Stimulated activated naive B cell treated with anti-CD40 and anti-IgM and Interleukin-4, amounts not matched to agents 10 μg/mL and 1 μg/mL and 100 μg/mL, for 72 hours (primary cell): ENCODE measurements at regions not wholly inside any gene's neighbourhood (a gene's known extent, or its start where the extent isn't known, plus 50 kb on each side); places are given as distances from the start of the nearest gene placed in this dataset.
"Not testable (repeated sequence)": the region's sequence is repeated elsewhere in the genome, so short reads cannot be mapped to it uniquely, and the experiment has no call there.

Experiments used
- ATAC-seq, 2 donors: fragments of 150-1000 bp; cut with Tn5 transposase; replicated peaks; 2 replicates each; pipeline ENCODE4 v1.10.0; 2021; ENCODE audit warnings: moderate library complexity in 1 of 2
- DNase-seq: peaks from one replicate; pipeline ENCODE4 v3.0.0; 2021
- H3K27ac Mint-ChIP-seq: one replicate; pipeline ENCODE4 v1.8.0; 2022; ENCODE audit warnings: mild to moderate bottlenecking, mixed read lengths
- H3K27me3 Mint-ChIP-seq, 2 donors: one replicate each; pipeline ENCODE4 v1.8.0; 2022; ENCODE audit warnings: mixed read lengths in 2 of 2
- H3K36me3 Mint-ChIP-seq, 2 donors: one replicate each; pipeline ENCODE4 v1.8.0; 2022; ENCODE audit warnings: mixed read lengths in 2 of 2, mild to moderate bottlenecking in 1 of 2
- H3K4me1 Mint-ChIP-seq, 2 donors: one replicate each; pipeline ENCODE4 v1.8.0; 2022; ENCODE audit warnings: mixed read lengths in 2 of 2, mild to moderate bottlenecking in 1 of 2
- H3K4me3 Mint-ChIP-seq, 2 donors: one replicate each; pipeline ENCODE4 v1.8.0; 2022; ENCODE audit warnings: mild to moderate bottlenecking in 2 of 2, mixed read lengths in 2 of 2, moderate library complexity in 1 of 2
- H3K9me3 Mint-ChIP-seq, 2 donors: one replicate each; pipeline ENCODE4 v1.8.0; 2022; ENCODE audit warnings: mixed read lengths in 2 of 2, mild to moderate bottlenecking in 1 of 2

- H3K27me3 Mint-ChIP-seq, result peaks cover 0 to 4% of the 10 kb centered on the region in 2 donors
- H3K36me3 Mint-ChIP-seq, result no peaks in the 10 kb centered on the region
- H3K27ac Mint-ChIP-seq, result no peak overlapping the region
- no peak overlapping the region for H3K4me3 Mint-ChIP-seq
- H3K9me3 Mint-ChIP-seq, result no peaks in the 10 kb centered on the region
- DNase-seq (no peak), ATAC-seq (no peak)
- H3K4me1 Mint-ChIP-seq, result peaks cover 18 to 39% of the 10 kb centered on the region in 2 donors
Measured at GRCh38 chr7:65453341-65454030, 79.8 kb downstream of the ZNF92 start.

GRCh38 chr7:65454469-65454868 lies 80.8 kb downstream of the ZNF92 start:
- Mint-ChIP-seq H3K4me3 (no peak overlapping the region), H3K27ac (no peak overlapping the region), H3K27me3 (peaks cover 0 to 4% of the 10 kb centered on the region in 2 donors), H3K36me3 (no peaks in the 10 kb centered on the region), H3K9me3 (no peaks in the 10 kb centered on the region), H3K4me1 (peaks cover 18 to 38% of the 10 kb centered on the region in 2 donors)
- no peak for ATAC-seq
- DNase-seq, result no peak

GRCh38 chr7:65455050-65455449 lies 81.4 kb downstream of the ZNF92 start:
- H3K27me3 Mint-ChIP-seq, H3K36me3 Mint-ChIP-seq, DNase-seq, H3K27ac Mint-ChIP-seq, H3K9me3 Mint-ChIP-seq, H3K4me3 Mint-ChIP-seq, ATAC-seq: not testable (repeated sequence)
- peaks cover 16 to 32% of the 10 kb centered on the region in 2 donors for H3K4me1 Mint-ChIP-seq

GRCh38 chr7:65457705-65458104 lies 84.0 kb downstream of the ZNF92 start:
- no peak overlapping the region for H3K4me3 Mint-ChIP-seq
- peaks cover 15 to 34% of the 10 kb centered on the region in 2 donors for H3K4me1 Mint-ChIP-seq
- no peaks in the 10 kb centered on the region for H3K27me3 Mint-ChIP-seq
- no peak for DNase-seq
- no peaks in the 10 kb centered on the region for H3K36me3 Mint-ChIP-seq
- H3K27ac Mint-ChIP-seq, result no peak overlapping the region
- no peaks in the 10 kb centered on the region for H3K9me3 Mint-ChIP-seq
- ATAC-seq, result no peak

DNA sequence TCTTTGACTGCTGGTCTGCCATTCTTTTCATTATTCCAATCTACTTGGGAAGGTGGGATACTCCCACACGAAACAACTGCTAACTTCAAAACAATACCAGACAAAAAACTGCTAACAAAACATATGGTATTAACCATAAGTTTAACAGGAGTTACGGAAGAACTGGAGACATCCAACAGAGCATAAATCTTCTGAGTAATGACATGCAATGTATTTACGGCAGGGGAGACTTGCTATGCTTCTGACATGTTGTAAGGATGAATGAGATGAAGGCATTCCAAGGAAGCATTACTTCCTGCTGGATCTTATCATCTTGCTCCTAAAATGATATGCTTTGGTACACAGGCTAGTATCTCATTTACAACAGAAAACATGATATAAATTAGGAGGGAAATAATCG lies 85.8 kb downstream of the ZNF92 start:
- H3K4me1 Mint-ChIP-seq, result peaks cover 10 to 25% of the 10 kb centered on the region in 2 donors
- no peak for DNase-seq
- no peak overlapping the region for H3K4me3 Mint-ChIP-seq
- H3K36me3 Mint-ChIP-seq, result no peaks in the 10 kb centered on the region
- no peak for ATAC-seq
- H3K27me3 Mint-ChIP-seq, result no peaks in the 10 kb centered on the region
- no peak overlapping the region for H3K27ac Mint-ChIP-seq
- H3K9me3 Mint-ChIP-seq, result no peaks in the 10 kb centered on the region

- Mint-ChIP-seq H3K27ac (no peak overlapping the region), H3K27me3 (no peaks in the 10 kb centered on the region), H3K4me1 (peaks cover 8 to 14% of the 10 kb centered on the region in 2 donors), H3K9me3 (peaks cover 2% of the 10 kb centered on the region in 2 donors), H3K36me3 (peaks cover 2 to 3% of the 10 kb centered on the region in 2 donors), H3K4me3 (no peak overlapping the region)
- no peak for DNase-seq
- no peak for ATAC-seq
Measured at GRCh38 chr7:65462148-65462716, 88.6 kb downstream of the ZNF92 start.

GRCh38 chr7:65463184-65463583 lies 89.5 kb downstream of the ZNF92 start:
- Mint-ChIP-seq H3K4me3 (no peak overlapping the region), H3K27me3 (no peaks in the 10 kb centered on the region), H3K36me3 (peaks cover 8% of the 10 kb centered on the region in 2 donors), H3K27ac (no peak overlapping the region), H3K9me3 (peaks cover 9 to 10% of the 10 kb centered on the region in 2 donors), H3K4me1 (peaks cover 8 to 14% of the 10 kb centered on the region in 2 donors)
- DNase-seq, result no peak
- ATAC-seq, result no peak

DNA sequence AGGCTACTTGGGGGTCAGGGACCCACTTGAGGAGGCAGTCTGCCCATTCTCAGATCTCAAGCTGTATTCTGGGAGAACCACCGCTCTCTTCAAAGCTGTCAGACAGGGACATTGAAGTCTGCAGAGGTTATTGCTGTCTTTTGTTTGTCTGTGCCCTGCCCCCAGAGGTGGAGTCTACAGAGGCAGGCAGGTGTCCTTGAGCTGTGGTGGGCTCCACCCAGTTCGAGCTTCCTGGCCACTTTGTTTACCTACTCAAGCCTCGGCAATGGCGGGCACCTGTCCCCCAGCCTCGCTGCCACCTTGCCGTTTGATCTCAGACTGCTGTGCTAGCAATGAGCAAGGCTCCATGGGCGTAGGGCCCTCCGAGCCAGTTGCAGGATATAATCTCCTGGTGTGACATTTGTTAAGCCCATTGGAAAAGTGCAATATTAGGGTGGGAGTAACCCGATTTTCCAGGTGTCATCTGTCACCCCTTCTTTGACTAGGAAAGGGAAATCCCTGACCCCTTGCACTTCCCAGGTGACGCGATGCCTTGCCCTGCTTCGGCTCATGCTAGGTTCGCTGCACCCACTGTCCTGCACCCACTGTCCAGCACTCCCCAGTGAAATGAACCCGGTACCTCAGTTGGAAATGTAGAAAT lies 96.4 kb downstream of the ZNF92 start:
- not testable (repeated sequence) for H3K4me3 Mint-ChIP-seq, H3K27ac Mint-ChIP-seq, ATAC-seq, H3K27me3 Mint-ChIP-seq, DNase-seq
- Mint-ChIP-seq H3K4me1 (peaks cover 22 to 31% of the 10 kb centered on the region in 2 donors), H3K9me3 (peaks cover 31 to 44% of the 10 kb centered on the region in 2 donors), H3K36me3 (peaks cover 23 to 31% of the 10 kb centered on the region in 2 donors)

DNA sequence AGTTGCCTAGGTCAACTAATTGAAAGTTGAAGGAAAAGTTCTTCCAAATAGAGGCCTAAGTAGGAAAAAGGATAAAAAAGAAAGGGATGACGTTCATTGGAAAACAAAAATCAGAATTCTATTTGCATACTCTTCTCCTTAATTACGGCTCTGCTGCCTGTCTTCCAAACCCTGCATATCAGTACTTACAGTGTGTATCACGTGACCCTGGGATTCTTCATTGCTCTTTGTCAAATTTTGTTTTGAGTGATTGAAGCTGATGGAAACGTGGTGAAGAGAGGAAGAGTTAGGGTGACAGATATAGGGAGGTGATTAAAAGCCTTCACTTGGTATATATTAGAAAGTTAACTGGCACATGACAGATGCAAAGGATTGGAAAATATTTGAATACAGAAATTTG lies 97.9 kb downstream of the ZNF92 start:
- ATAC-seq (no peak), DNase-seq (no peak)
- Mint-ChIP-seq H3K4me1 (peaks cover 33 to 45% of the 10 kb centered on the region in 2 donors), H3K4me3 (no peak overlapping the region), H3K36me3 (peaks cover 29 to 41% of the 10 kb centered on the region in 2 donors), H3K9me3 (peaks cover 32 to 47% of the 10 kb centered on the region in 2 donors), H3K27me3 (no peaks in the 10 kb centered on the region), H3K27ac (no peak overlapping the region)

- ATAC-seq, result peak; percentile 16 to 24
- Mint-ChIP-seq H3K36me3 (peaks cover 36 to 51% of the 10 kb centered on the region in 2 donors), H3K27me3 (no peaks in the 10 kb centered on the region), H3K4me1 (peaks cover 44 to 57% of the 10 kb centered on the region in 2 donors), H3K4me3 (peak overlapping the region in 1 of 2 donors; percentile 23), H3K27ac (peak overlapping the region; percentile 76), H3K9me3 (peaks cover 24 to 45% of the 10 kb centered on the region in 2 donors)
- DNase-seq, result no peak
Measured at GRCh38 chr7:65475040-65475726, 101.5 kb downstream of the ZNF92 start.

DNA sequence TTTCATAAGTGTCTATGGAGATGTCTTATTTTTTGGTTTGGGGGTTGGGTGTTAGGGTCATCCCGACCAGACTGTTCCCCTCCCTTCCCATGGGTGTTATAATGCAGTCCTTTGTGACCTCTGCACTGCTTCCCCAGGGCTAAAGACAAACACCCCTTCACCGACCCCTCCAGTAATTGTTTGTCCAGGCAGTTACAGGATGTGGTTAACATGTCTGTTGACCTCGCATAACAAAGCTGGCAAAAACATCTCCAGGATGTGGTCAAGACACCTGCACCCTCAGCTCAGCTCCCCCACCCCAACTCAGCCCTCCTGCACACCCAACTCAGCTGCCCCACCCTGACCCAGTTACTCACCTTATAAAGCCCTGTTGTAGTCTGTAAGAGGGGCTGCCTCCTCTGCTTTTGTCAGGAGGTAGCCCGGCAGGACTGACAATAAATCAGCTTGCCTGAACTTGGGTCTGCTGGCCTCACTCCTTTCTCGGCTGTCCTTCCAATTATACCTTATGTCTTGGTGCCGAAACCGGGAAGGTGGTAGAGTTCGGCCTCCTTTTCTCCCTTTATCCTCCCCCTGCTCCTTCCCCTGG lies 102.2 kb downstream of the ZNF92 start:
- Mint-ChIP-seq H3K27me3 (no peaks in the 10 kb centered on the region), H3K36me3 (peaks cover 38 to 55% of the 10 kb centered on the region in 2 donors), H3K4me1 (peaks cover 43 to 54% of the 10 kb centered on the region in 2 donors), H3K4me3 (peak overlapping the region; percentile 17 to 23), H3K27ac (peak overlapping the region; percentile 76), H3K9me3 (peaks cover 23 to 46% of the 10 kb centered on the region in 2 donors)
- peak; percentile 92 to 95 for ATAC-seq
- peak; percentile 47 for DNase-seq

DNA sequence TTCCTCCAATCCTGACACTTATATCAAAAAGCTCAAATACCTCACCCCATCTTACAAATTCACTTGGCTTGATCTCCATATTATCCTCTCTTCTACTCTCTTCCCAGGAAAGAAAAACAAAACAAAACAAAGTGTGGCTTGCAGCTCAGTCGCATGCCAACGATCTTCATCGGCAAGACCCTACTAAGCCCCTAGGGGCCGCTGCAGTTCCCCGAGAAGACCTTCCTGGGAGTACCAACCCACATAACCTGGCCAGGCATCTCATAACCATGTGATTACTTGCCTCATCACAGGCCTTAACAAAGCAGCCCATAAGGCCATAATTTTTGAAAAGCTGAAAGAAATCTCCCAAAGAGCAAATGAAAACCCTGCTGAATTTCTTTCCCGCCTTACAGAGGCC lies 103.7 kb downstream of the ZNF92 start:
- Mint-ChIP-seq H3K4me3 (peak overlapping the region in 1 of 2 donors; percentile 40), H3K36me3 (peaks cover 48 to 65% of the 10 kb centered on the region in 2 donors), H3K9me3 (peaks cover 26 to 46% of the 10 kb centered on the region in 2 donors)

DNA sequence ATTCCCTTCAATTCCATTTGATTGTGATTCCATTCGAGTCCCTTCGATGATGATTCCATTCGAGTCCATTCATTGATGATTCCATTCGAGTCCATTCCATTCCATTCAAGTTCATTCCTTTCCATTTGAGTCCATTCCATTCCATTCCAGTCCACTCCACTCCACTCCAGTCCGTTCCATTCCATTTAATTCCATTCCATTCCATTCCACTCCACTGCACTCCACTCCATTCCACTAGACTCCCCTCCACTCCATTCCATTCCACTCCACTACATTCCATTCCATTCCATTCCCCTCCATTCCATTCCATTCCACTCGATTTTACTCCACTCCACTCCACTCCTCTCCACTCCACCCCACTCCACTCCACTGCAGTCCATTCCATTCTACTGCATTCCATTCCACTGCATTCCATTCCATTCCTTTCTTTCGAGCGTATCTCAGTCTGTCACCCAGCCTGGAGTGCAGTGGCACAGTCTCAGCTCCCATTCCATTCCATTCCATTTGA lies 115.7 kb downstream of the ZNF92 start:
- peaks cover 21 to 22% of the 10 kb centered on the region in 2 donors for H3K9me3 Mint-ChIP-seq
- no peak for ATAC-seq
- no peak overlapping the region for H3K27ac Mint-ChIP-seq
- peaks cover 6 to 15% of the 10 kb centered on the region in 2 donors for H3K36me3 Mint-ChIP-seq
- H3K4me3 Mint-ChIP-seq, result no peak overlapping the region
- H3K27me3 Mint-ChIP-seq, result no peaks in the 10 kb centered on the region
- H3K4me1 Mint-ChIP-seq, result no peaks in the 10 kb centered on the region
- DNase-seq, result no peak

More for the DNA sequence above, 103.7 kb downstream of the ZNF92 start:
- Mint-ChIP-seq H3K27ac (peak overlapping the region; percentile 38), H3K4me1 (peaks cover 45 to 54% of the 10 kb centered on the region in 2 donors), H3K27me3 (no peaks in the 10 kb centered on the region)
- ATAC-seq (no peak), DNase-seq (no peak)

DNA sequence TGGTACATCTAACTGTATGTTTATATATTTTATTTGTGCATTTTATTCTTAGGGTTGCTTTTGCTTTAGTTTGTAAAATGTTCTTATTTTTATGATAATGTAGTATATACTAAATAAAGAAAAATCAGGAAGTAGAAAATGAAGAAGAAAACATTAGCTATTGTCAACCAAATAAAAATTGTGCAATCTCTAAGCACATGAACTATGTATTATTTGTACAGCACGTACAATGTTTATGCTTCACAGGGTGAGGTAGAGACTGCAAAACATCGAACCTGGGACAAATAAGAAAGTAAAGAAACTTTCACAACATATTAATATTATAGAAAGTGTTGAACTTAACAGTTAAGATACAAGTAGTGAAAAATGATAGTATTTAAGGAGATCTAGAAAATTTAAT lies 123.0 kb downstream of the ZNF92 start:
- not testable (repeated sequence) for H3K4me3 Mint-ChIP-seq, H3K36me3 Mint-ChIP-seq, H3K27me3 Mint-ChIP-seq, ATAC-seq, H3K9me3 Mint-ChIP-seq, DNase-seq, H3K27ac Mint-ChIP-seq, H3K4me1 Mint-ChIP-seq
